ENCODE measurements at regions not wholly inside any gene's neighbourhood (a gene's known extent, or its start where the extent isn't known, plus 50 kb on each side); places are given as distances from the start of the nearest gene placed in this dataset.

GRCh38 chr5:124463851-124464250 is 282.6 kb downstream of the ZNF608 start:
- Histone ChIP-seq H4K20me1 (ENCODE audit: insufficient read depth) (no peaks in the 10 kb centered on the region), H2AFZ (ENCODE audit: low read depth, low read length, poor library complexity, severe bottlenecking) (no peak overlapping the region), H3K36me3 (ENCODE audit: control insufficient read depth in 1 of 2, insufficient read depth in 2 of 2, low read length in 2 of 2) (no peaks in the 10 kb centered on the region), H3K27me3 (ENCODE audit: insufficient read depth, low read length) (no peaks in the 10 kb centered on the region), H3K9me3 (ENCODE audit: control insufficient read depth in 1 of 2, insufficient read depth in 1 of 2, low read depth in 1 of 2, low read length in 2 of 2) (0 out of 4 replicates have a peak, but pooled peaks cover 0 to 3% of the 10 kb centered on the region in 2 experiments), H3K4me1 (ENCODE audit: control insufficient read depth in 1 of 2, insufficient read depth in 2 of 2, low read length in 2 of 2) (no peaks in the 10 kb centered on the region), H3K9me2 (ENCODE audit: insufficient read depth) (no peaks in the 10 kb centered on the region), H3K4me2 (ENCODE audit: low read length) (no peak overlapping the region), H3K27ac (ENCODE audit: low read depth, low read length) (no peak overlapping the region), H3K79me2 (ENCODE audit: insufficient read depth, low read length) (no peaks in the 10 kb centered on the region), H3K9ac (ENCODE audit: low read length) (no peak overlapping the region), H3K4me3 (replicated peaks in 1 of 2; ENCODE audit: low read depth in 1 of 2, low read length in 2 of 2) (no peak overlapping the region)
- POLR2A ChIA-PET: no interaction called here
- CTCF ChIA-PET: no interaction called here
- RAD21 ChIA-PET (ENCODE audit: low non-redundant PET in 1 of 2, low total read pairs in 2 of 2, uncharacterized antibody in 2 of 2, unreplicated experiment in 2 of 2): no interaction called here
- DNase-seq (ENCODE audit: low read depth, low spot score) (no peak), ATAC-seq (no peak)
- no TSS peak for BruUV-seq (replicated peaks)
- intact Hi-C loops (cut with micrococcal nuclease): no loop called here
- TF ChIP-seq YY1 (IDR thresholded peaks at IDR 0.05; ENCODE audit: extremely low read depth, insufficient replicate concordance, low read depth, low read length) (no peak), CTCF (IDR thresholded peaks at IDR 0.05 in 2 of 3, conservative IDR thresholded peaks at IDR 0.05 in 1 of 3; ENCODE audit: borderline replicate concordance in 1 of 3, insufficient read depth in 1 of 3, low read depth in 2 of 3, low read length in 2 of 3) (no peak), RAD21 (IDR thresholded peaks at IDR 0.05; ENCODE audit: low read depth) (no peak), SRF (IDR thresholded peaks at IDR 0.05; ENCODE audit: low read depth) (no peak), EGR1 (IDR thresholded peaks at IDR 0.05; ENCODE audit: low read depth) (no peak), EZH2phosphoT487 (IDR thresholded peaks at IDR 0.05; ENCODE audit: borderline replicate concordance) (no peak)

- no peaks in the 10 kb centered on the region for H3K4me1 ChIP-seq (ENCODE audit: control insufficient read depth in 1 of 2, insufficient read depth in 2 of 2, low read length in 2 of 2)
- no peaks in the 10 kb centered on the region for H3K79me2 ChIP-seq (ENCODE audit: insufficient read depth, low read length)
- TF ChIP-seq SIN3A (IDR thresholded peaks at IDR 0.05; ENCODE audit: low read depth) (no peak), ZBTB33 (IDR thresholded peaks at IDR 0.05; ENCODE audit: extremely low read depth, insufficient replicate concordance, low read length) (no peak), CEBPB (IDR thresholded peaks at IDR 0.05; ENCODE audit: low read depth) (no peak), POLR2A (IDR thresholded peaks at IDR 0.05; ENCODE audit: borderline replicate concordance, extremely low read depth, insufficient read depth, insufficient read length) (no peak), ATF3 (IDR thresholded peaks at IDR 0.05) (no peak), EZH2 (IDR thresholded peaks at IDR 0.05) (no peak), EGR1 (IDR thresholded peaks at IDR 0.05; ENCODE audit: low read depth) (no peak)
- no TSS peak for BruUV-seq (replicated peaks)
- DNase-seq (ENCODE audit: low read depth, low spot score): no peak
- ATAC-seq: no peak
- H3K4me2 ChIP-seq (ENCODE audit: low read length): no peak overlapping the region
- 0 out of 4 replicates have a peak, but pooled peaks cover 0 to 3% of the 10 kb centered on the region in 2 experiments for H3K9me3 ChIP-seq (ENCODE audit: control insufficient read depth in 1 of 2, insufficient read depth in 1 of 2, low read depth in 1 of 2, low read length in 2 of 2)
- no peaks in the 10 kb centered on the region for H3K36me3 ChIP-seq (ENCODE audit: control insufficient read depth in 1 of 2, insufficient read depth in 2 of 2, low read length in 2 of 2)
- no peaks in the 10 kb centered on the region for H3K9me2 ChIP-seq (ENCODE audit: insufficient read depth)
- ChIA-PET CTCF (no interaction called here), RAD21 (ENCODE audit: low non-redundant PET in 1 of 2, low total read pairs in 2 of 2, uncharacterized antibody in 2 of 2, unreplicated experiment in 2 of 2) (no interaction called here), POLR2A (no interaction called here)
- H3K27me3 ChIP-seq (ENCODE audit: insufficient read depth, low read length): no peaks in the 10 kb centered on the region
- H3K27ac ChIP-seq (ENCODE audit: low read depth, low read length): no peak overlapping the region
- H2AFZ ChIP-seq (ENCODE audit: low read depth, low read length, poor library complexity, severe bottlenecking): no peak overlapping the region
- no peak overlapping the region for H3K4me3 ChIP-seq (replicated peaks in 1 of 2; ENCODE audit: low read depth in 1 of 2, low read length in 2 of 2)
- intact Hi-C loops (cut with micrococcal nuclease): no loop called here
- no peaks in the 10 kb centered on the region for H4K20me1 ChIP-seq (ENCODE audit: insufficient read depth)
- no peak overlapping the region for H3K9ac ChIP-seq (ENCODE audit: low read length)
These were observed 283.7 kb downstream of the ZNF608 start for GRCh38 chr5:124462751-124463150.

All from HCT116 (cell line).